Upper lobe of left lung (tissue), 6 donors: ENCODE measurements at regions not wholly inside any gene's neighbourhood (a gene's known extent, or its start where the extent isn't known, plus 50 kb on each side); places are given as distances from the start of the nearest gene placed in this dataset.
"Not testable (repeated sequence)": the region's sequence is repeated elsewhere in the genome, so short reads cannot be mapped to it uniquely, and the experiment has no call there.

Experiments
- ATAC-seq, 2 donors: fragments of 200-7000 bp; cut with Tn5 transposase; one replicate each; pipeline ENCODE4 v1.9.1; 2022; ENCODE audit warnings: mild to moderate bottlenecking in 2 of 2, moderate library complexity in 2 of 2; ENCODE audit not compliant: low FRiP score in 2 of 2
- DNase-seq, 2 donors: peaks; one replicate each; pipeline ENCODE4 v3.0.0-alpha.2; 2019 to 2020
- H3K27ac ChIP-seq, 4 donors: fragments of 200-600 bp; sonication (generic); one replicate each; pipeline ENCODE4 v1.5.1; 2016 to 2019
- H3K27me3 ChIP-seq, 4 donors: fragments of 200-600 bp; sonication (generic); one replicate each; pipeline ENCODE4 v1.5.1; 2017 to 2019
- H3K36me3 ChIP-seq, 4 donors: fragments of 200-600 bp; sonication (generic); one replicate each; pipeline ENCODE4 v1.5.1; 2016 to 2019
- H3K4me1 ChIP-seq, 4 donors: fragments of 200-600 bp; sonication (generic); one replicate each; pipeline ENCODE4 v1.5.1; 2018 to 2019
- H3K4me3 ChIP-seq, 4 donors: fragments of 200-600 bp; sonication (generic); one replicate each; pipeline ENCODE4 v1.5.1; 2017 to 2019; ENCODE audit warnings: mild to moderate bottlenecking in 2 of 4, moderate library complexity in 1 of 4
- H3K9me3 ChIP-seq, 4 donors: fragments of 200-600 bp; sonication (generic); one replicate each; pipeline ENCODE4 v1.5.1; 2018 to 2019
- EP300 ChIP-seq, 4 donors: sonication (generic); formaldehyde crosslinking; IDR thresholded peaks; one replicate each; pipeline ENCODE4 v1.5.1; 2017; ENCODE audit warnings: antibody characterized with exemption in 4 of 4, control low read depth in 2 of 4
- POLR2A ChIP-seq, 4 donors: fragments of 450-650 bp; IDR thresholded peaks; one replicate each; pipeline ENCODE4 v1.5.1; 2016 to 2017; ENCODE audit warnings: antibody characterized with exemption in 4 of 4, mild to moderate bottlenecking in 2 of 4
- POLR2AphosphoS5 ChIP-seq, 2 donors: sonication (generic); formaldehyde crosslinking; IDR thresholded peaks; one replicate each; pipeline ENCODE4 v1.5.1; 2017; ENCODE audit warnings: antibody characterized with exemption in 2 of 2
- WGBS, 2 donors: methylation state at CpG; one replicate each; pipeline ENCODE4 v1.1.5; 2017 to 2018; 5-methylcytosine and 5-hydroxymethylcytosine counted together
- TF ChIP-seq, protein P1 (sequence below), 6 experiments: fragments of 450-650 bp in 4 of 6; fragments of 200-600 bp in 2 of 6; sonication (generic) in 2 of 6; IDR thresholded peaks; one replicate each; pipeline ENCODE4 v1.5.1; 2016 to 2019; ENCODE audit warnings: antibody characterized with exemption in 6 of 6
- donor health status: DM: no; HTN: no; CAD: no; lungs with moderate emphysema.
- donor health status: DM: no; HTN: yes; CAD: no; lungs with severe emphysema.

- Histone ChIP-seq H3K9me3 (peaks cover 0 to 8% (median 0%) of the 10 kb centered on the region in 4 donors), H3K36me3 (no peaks in the 10 kb centered on the region), H3K4me3 (no peak overlapping the region), H3K27ac (no peak overlapping the region), H3K4me1 (peaks cover 0 to 9% (median 0%) of the 10 kb centered on the region in 4 donors), H3K27me3 (no peaks in the 10 kb centered on the region)
- DNase-seq (peak in 1 of 2 donors; percentile 56), ATAC-seq (no peak)
- WGBS, 2 donors, result 84 to 91% methylated on average over 18 to 25 of the region's 25 CpGs
- no peak for TF ChIP-seq POLR2A (IDR thresholded peaks at IDR 0.05)
- TF ChIP-seq, protein P1, sequence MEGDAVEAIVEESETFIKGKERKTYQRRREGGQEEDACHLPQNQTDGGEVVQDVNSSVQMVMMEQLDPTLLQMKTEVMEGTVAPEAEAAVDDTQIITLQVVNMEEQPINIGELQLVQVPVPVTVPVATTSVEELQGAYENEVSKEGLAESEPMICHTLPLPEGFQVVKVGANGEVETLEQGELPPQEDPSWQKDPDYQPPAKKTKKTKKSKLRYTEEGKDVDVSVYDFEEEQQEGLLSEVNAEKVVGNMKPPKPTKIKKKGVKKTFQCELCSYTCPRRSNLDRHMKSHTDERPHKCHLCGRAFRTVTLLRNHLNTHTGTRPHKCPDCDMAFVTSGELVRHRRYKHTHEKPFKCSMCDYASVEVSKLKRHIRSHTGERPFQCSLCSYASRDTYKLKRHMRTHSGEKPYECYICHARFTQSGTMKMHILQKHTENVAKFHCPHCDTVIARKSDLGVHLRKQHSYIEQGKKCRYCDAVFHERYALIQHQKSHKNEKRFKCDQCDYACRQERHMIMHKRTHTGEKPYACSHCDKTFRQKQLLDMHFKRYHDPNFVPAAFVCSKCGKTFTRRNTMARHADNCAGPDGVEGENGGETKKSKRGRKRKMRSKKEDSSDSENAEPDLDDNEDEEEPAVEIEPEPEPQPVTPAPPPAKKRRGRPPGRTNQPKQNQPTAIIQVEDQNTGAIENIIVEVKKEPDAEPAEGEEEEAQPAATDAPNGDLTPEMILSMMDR (IDR thresholded peaks at IDR 0.05), result no peak
- no peak for TF ChIP-seq POLR2AphosphoS5 (IDR thresholded peaks at IDR 0.05)
- no peak for TF ChIP-seq EP300 (IDR thresholded peaks at IDR 0.05)
Measured at GRCh38 chr13:112175162-112176075, 108.5 kb downstream of the SOX1 start.

DNA sequence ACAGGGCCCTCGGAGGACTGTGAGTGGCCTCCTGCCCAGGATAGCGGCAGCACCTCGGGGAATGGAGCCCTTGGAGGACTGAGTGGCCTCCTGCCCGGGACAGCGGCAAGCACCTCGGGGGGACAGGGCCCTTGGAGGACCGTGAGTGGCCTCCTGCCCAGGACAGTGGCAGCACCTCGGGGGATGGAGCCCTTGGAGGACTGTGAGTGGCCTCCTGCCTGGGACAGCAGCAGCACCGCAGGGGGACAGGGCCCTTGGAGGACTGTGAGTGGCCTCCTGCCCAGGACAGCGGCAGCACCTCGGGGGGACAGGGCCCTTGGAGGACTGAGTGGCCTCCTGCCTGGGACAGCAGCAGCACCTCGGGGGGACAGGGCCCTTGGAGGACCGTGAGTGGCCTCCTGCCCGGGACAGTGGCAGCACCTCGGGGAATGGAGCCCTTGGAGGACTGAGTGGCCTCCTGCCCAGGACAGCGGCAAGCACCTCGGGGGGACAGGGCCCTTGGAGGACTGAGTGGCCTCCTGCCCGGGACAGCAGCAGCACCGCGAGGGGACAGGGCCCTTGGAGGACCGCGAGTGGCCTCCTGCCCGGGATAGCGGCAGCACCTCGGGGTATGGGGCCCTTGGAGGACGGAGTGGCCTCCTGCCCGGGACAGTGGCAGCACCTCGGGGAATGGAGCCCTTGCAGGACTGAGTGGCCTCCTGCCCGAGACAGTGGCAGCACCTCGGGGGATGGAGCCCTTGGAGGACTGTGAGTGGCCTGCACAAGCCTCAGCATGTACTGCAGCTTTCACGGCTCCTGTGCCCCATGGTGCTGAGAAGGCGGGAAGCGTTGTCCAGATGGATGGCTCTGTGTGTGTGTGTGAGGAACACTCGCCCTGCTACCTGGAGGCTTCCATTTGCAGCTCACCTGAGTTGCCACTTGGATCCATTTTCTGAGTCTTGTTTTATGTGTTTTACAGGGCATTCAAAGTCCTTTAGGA is 109.5 kb downstream of the SOX1 start:
- H3K27ac ChIP-seq, ATAC-seq, H3K4me3 ChIP-seq, H3K36me3 ChIP-seq, H3K4me1 ChIP-seq, H3K27me3 ChIP-seq, H3K9me3 ChIP-seq: not testable (repeated sequence)
- WGBS, 2 donors, result 85 to 92% methylated on average over 14 to 31 of the region's 34 CpGs
- DNase-seq, result peak; percentile 15 to 57

GRCh38 chr13:112177450-112178288 is 110.7 kb downstream of the SOX1 start:
- Histone ChIP-seq H3K27ac (no peak overlapping the region), H3K4me1 (peaks cover 0 to 9% (median 0%) of the 10 kb centered on the region in 4 donors), H3K9me3 (peaks cover 0 to 8% (median 0%) of the 10 kb centered on the region in 4 donors), H3K36me3 (no peaks in the 10 kb centered on the region), H3K27me3 (no peaks in the 10 kb centered on the region), H3K4me3 (no peak overlapping the region)
- no peak for TF ChIP-seq POLR2AphosphoS5 (IDR thresholded peaks at IDR 0.05)
- TF ChIP-seq, protein P1 (IDR thresholded peaks at IDR 0.05), result no peak
- TF ChIP-seq EP300 (IDR thresholded peaks at IDR 0.05), result no peak
- no peak for TF ChIP-seq POLR2A (IDR thresholded peaks at IDR 0.05)
- ATAC-seq (no peak), DNase-seq (peak; percentile 28 to 33)
- WGBS, 2 donors, result 61 to 73% methylated on average over 12 of the region's 12 CpGs

DNA sequence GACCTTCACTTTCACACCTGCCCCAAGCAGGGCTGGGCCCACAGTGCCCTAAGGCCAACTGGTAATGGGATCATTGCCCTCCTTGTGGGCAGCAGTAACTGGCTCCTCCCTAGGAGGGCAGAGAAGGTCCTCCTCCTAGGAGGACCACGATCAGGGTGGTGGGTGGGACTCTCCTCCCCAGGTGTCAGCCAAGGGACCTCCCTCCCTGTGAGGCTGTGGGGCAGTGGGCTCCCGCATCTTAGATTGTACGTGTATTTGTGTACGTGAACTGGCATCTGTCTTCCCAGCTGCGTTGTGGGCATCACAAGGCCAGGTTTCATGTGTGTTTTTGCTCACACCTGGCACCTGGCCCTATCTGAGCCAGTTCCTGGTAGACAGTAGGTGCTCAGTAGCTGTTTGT is 111.8 kb downstream of the SOX1 start:
- Histone ChIP-seq H3K9me3 (peaks cover 0 to 8% (median 0%) of the 10 kb centered on the region in 4 donors), H3K36me3 (no peaks in the 10 kb centered on the region), H3K27me3 (no peaks in the 10 kb centered on the region), H3K27ac (no peak overlapping the region), H3K4me1 (peaks cover 0 to 17% (median 3%) of the 10 kb centered on the region in 4 donors), H3K4me3 (no peak overlapping the region)
- TF ChIP-seq POLR2AphosphoS5 (IDR thresholded peaks at IDR 0.05) (no peak), EP300 (IDR thresholded peaks at IDR 0.05) (no peak), POLR2A (IDR thresholded peaks at IDR 0.05) (no peak)
- TF ChIP-seq, protein P1 (IDR thresholded peaks at IDR 0.05), result no peak
- DNase-seq (peak in 1 of 2 donors; percentile 15), ATAC-seq (peak in 1 of 2 donors; percentile 3)
- WGBS, 2 donors, result 83 to 87% methylated on average over 5 of the region's 5 CpGs
